GM21526 (cell line): ENCODE measurements at regions not wholly inside any gene's neighbourhood (a gene's known extent, or its start where the extent isn't known, plus 50 kb on each side); places are given as distances from the start of the nearest gene placed in this dataset.
"Not testable (repeated sequence)": the region's sequence is repeated elsewhere in the genome, so short reads cannot be mapped to it uniquely, and the experiment has no call there.

Experiments used
- ATAC-seq: cut with Tn5 transposase; IDR thresholded peaks from one replicate; pipeline ENCODE4 v1.9.1; 2021; ENCODE audit warnings: moderate library complexity; ENCODE audit not compliant: unreplicated experiment, low FRiP score

DNA sequence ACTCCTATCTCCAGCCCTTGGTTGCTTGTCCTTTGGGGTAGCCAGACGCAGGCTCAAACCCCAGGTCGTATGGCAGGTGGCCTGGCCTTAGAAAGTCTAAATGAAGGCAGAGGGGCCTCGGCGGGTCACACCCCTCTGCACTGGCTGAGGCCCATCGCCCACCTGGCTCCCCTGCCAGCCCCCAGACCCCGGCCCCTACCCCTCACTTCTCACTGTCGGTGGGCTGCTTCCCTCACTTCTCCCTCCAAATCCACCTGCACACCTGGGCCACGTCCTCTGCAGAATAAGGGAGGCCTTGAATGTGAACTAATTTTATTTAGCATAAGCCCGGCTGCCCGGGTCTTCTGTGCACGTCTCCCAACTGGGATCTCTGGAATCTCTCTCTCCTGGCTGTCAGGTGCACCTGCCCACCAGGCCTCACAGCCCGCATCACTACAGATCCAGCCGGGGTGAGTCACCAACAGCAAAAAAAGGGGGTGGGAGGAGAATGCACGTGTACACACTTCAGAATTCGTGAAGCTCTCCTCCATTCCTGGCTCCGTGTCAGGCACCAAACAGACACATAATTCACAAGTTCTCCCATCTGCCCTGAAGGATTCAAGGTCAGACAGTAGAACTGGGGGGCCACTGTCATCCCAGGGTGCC lies 107.5 kb upstream of the SIM2 start:
- ATAC-seq = no peak

DNA sequence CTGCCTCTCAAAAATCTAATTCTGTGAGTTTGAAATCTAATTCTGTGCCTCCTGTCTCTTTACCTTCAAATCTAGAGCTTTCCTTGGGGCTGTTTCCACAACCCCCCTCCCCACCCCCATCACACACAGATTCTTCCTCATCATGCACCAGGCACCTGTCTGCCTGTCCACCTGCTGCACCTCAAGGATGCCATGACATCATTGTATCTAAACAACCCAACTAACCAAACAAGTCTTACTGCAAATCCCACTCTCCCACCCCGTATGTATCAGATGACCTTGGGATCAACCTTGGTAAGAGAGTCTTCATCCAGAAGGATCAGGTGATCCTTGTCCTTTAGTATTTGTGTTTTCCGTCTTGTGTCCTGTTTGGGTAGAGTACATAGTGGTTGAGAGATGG lies 102.7 kb upstream of the SIM2 start:
- no peak for ATAC-seq

DNA sequence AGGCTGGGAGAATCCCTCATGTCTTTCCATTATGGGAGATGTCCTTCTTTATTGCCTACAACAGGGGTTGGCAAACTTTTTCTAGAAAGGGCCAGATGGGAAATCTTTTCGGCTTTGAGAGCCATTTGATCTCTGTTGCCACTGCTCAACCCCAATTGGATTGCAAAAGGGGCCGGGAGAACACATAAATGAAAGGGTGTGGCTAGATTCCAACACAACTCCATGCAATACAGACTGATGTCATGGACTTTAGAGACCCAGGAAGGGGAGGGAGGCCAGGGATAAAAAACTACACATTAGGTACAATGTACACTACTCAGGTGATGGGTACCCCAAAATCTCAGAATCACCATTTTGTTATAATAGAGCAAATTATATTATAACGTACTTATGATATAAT lies 97.6 kb upstream of the SIM2 start:
- no peak for ATAC-seq

DNA sequence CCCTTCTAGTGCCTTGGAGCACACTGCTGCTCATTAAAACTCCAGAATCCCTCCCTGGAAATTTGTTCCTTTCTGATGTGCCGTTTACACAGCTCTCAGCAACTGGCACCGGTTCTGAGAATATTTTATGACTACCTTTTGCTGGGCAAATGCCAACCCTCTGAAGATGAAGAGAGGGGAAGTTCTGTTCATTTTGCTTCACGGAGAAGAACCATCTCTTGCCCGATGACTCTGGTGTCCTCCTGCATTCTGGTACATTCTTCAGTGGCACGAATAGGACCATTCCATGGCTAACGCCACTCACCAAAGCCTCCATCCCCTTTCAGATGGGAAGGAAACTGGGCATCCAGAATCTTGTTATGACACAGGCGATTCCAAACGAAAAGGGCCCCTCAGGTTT lies 96.2 kb upstream of the SIM2 start:
- no peak for ATAC-seq

DNA sequence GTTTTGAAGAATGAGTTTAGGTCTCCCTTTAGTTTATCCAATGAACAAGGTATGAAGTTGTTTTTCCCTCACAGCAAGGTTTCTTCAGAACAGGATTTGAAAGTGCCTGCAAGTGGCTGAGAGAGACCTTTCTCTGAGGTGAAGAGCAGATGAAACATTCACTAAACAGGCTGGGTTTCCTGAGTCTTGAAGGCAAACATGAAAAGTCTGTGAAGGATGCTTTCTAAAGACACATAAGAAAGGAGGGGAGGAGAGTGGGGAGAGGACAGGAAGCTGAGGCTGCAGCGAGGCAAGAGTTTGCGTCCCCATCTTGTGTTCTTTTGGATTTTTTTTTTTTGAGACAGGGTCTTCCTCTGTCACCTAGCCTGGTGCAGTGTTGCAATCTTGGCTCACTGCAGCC lies 95.7 kb upstream of the SIM2 start:
- no peak for ATAC-seq

DNA sequence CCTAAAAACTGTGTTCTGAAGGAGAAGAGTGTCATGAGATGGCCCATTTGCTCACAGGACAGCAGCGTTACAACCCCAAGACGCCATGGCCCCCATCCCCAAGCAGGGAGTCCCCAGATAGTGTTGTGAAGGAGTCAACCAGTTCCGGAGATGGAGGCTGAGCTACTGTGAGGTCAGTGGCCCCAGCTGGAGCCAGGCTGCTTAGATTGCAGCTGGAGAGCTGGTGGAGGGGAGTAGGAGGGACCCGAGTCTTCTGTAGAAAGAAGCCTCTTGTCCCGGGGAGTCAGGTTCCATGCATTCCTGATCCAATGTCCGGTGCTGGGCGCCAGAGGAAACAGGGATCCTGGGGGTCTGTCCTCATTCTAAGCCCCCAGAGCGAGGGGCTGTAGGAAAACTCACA lies 93.5 kb upstream of the SIM2 start:
- no peak for ATAC-seq

DNA sequence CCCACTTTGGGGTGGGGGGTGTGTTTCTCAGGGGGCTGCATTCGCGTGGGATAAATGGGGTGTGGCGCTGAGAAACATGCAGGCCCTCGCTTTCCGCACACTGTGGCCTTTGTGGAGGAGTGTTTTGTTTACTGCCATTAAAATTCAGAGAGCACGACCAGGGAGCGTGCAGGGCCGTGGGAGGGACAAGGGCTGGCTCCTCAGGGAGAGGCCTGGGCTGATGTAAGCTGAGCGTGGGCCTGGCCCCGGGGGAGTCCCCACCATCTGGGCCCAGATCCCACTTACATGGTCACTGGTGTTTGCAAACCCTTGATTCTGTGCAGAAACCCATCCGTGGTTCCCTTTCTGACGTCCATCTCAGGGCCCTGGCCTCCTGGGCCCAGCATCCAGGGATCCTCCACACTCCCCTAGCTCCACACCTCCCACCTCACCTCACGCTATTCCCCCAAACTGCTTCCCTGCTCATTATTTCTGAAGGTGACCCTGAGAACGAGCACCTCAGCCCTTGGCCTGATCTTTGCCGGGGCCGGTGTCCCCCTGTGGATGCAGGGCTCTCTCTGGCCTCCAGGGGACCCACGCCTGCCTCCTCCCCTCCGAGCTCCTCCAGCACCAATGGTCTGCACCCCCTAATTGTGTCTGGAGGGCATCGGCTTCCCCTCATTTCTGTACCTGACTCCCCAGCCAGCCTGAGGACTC lies 92.5 kb upstream of the SIM2 start:
- ATAC-seq = no peak

DNA sequence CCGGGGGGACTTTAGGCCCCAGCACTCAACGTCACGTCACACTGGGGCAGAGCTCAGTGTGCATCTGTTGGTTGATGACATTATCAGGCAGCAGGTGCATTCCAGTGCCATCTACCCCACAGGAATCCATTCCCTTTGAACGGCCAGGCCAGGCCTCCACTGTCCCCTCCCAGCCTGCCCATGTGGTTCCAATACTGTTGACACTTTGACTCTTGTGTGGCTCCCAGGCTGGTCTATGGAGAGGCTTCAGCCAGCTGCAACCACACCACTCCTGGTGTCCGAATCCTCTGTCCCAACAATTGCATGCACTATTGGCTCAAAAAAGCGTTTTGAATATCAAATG lies 92.0 kb upstream of the SIM2 start:
- no peak for ATAC-seq

DNA sequence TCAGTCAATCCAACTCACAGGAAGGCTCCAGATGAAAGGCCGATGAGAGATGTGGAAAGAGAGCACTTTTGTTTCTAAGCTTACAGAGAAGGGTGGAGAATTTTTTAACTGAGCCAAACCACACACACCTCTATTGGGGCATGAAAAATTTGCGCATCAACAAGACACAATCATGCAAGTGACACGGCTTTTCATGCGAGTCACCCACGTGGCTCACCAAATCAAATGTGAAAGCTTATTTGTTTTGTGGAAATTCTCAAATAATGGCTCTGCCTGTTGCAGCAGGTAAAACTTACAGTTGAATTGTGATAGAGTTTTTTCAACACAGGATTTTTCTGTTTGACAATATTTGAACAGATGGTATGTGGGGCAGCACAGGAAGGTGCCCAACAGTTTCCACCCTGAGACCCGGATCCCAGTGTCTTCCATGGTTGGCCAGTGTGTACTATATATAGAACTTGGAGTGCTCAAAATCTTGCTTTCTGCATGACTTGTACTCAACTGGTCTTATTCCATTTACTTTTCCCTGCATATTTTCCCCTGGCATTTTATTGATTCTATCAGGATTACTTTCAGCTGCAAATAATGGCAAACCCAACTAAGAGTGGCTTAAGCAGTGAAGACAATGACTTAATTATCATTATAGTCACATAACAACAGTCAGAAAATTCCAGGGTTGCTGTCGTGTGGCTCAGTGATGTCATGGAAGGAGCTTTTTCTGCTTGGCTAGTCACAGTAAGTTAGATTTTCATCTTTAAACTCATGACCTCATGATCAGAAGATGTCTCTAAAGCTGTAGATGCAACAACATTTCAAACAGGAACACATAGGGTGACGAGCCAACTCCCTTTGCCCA lies 90.6 kb upstream of the SIM2 start:
- no peak for ATAC-seq

DNA sequence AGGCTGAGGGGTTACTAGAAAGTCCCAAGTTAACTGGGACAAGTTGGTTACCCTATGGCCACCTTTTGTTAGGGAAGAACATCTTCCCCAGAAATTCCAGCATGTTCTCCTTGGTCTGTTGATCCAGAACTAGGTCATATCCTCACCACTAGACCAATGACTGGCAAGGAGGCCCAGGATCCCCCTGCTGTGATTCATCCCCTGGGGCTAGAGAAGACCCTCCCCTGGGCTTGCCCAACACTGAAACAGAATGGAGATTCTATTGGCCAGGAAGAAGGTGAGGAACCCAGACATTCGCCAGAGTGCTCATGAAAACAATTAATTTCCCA lies 90.1 kb upstream of the SIM2 start:
- ATAC-seq = no peak

DNA sequence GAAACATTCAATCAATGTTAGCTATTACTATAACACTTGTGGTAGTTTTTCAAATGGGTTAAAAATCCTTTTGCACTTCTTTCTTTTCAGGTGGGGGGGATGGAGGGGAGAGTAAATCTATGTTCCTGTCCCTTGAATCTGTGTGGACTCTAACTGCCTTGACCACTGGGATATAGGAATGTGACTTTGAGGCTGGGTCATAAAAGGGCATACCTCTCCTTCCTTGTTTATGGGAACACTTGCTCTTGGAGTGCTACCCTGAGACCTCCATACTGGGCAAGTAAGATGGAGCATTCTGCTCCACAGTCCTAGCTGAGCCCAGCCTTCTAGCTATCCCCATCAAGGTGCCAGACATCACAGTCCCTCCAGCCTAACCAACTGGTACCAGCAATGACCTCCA lies 89.3 kb upstream of the SIM2 start:
- ATAC-seq = no peak

DNA sequence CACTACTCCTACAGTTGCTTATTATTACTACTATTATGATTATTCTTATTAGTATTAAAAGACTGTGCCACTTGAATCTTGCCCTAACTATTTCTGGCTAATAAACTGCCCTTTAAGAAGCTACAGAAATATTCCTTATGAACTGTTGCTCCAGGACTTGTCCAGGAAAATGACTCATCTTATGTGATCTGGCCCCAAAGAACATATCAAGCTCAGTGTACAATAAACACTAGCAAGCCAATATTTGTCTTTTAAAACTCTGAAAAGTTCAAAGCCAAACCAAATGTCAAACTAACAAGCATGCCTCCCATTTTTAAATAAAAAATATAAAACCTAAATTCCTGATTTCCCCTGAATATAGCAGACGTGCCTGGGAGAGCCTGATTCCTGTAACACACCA lies 88.7 kb upstream of the SIM2 start:
- ATAC-seq = no peak

DNA sequence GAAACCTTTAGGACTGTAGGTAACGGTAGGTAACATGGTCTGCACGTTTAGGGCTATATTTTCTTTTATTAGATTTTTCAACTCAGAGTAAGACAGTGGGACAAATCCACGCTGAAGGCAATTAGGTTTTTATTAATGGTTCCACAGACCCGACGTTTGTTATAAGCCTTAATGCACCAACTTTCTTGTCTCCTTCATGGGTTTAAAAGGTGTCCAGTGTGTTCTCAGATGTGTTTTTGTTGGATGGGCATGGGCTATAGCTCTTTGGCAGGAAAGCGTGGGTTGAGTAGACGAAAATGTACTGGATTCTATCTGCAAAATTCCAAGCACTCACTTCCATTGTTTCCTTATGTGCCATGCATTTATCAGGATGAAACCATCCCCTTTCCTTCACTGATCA lies 88.0 kb upstream of the SIM2 start:
- ATAC-seq = no peak

DNA sequence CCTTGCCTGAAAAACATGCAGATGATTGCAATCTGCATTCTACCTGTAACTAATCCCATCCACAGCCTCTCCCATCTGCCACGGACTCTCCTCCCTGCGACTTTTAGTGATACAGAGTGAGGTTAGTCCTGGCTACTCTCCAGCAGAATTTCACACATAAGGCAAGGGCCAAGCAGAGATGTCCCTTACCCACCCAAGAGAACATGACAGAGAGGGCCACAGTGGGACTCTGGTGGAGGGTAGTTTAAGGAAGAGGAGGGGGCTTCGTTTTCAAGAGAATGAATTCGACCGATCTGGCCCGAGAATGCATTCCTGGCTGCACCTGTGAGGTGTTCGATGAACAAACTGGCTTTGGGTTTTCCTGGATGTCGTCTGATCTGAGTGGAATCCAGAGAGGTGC lies 87.5 kb upstream of the SIM2 start:
- ATAC-seq = no peak

DNA sequence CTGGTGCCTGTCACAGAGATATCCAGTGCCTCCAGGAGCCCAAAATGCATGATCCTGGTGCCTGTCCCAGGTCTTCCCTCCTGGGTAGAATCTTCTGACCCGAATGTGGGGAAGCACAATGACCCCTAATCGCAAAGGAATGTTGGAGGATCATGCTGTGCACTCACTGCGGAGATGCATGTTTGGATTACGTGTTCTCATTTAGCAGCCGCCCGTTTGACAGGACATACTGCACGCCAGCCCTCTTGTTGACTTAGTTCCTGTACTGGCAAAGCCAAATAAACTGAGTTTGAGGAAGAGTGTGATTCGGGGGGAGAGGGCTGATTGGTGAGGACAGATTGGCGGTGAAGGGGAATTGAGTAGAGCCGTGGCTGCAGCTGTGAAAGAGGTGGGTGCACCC lies 85.9 kb upstream of the SIM2 start:
- ATAC-seq = no peak

DNA sequence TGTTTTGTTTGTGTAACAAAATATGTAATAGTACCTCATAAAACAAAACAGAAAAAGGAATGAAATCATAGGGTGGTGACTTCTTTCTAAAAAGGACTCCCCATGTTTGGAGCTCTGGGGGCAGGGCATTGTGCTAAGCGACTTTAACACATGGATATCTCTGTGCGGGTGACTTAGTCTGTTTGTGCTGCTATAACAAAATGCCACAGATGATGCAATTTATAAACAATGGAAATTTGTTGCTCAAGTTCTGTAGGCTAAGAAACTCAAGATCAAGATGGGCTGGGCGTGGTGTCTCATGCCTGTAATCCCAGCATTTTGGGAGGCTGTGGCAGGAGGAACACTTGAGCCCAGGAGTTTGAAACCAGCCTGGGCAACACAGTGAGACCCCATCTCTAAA lies 85.4 kb upstream of the SIM2 start:
- ATAC-seq = no peak

DNA sequence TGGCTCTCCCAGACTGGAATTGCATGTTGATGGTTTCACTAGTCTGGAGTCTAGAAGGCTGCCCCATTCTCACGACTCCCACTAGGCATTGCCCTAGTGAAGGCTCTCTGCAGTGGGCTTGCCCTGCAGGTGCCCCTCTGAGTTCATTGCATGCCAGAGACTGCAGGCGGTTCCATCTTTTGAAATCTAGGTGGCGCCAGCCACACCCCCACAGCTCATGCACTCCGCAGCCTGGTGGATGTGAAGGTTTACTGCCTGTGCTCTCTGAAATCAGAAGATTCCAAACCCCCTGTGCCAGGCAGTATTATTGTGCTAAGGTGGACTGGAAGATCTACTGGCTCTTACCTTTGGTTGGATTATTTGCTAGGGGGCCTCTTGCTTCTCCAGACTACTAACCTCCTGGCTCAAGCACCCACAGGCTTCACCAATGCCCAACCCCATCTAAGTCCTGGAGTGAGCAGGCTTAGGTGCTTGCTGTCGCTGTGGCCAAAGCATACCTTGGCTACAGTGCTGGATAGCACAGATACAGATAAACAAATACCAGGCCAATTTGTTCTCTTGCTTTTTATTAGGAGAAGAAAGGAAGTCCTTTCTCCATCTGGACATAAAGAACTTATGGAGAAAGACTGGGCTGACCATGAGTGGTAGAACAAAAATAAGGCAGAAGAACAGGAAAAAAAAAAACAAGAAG lies 83.5 kb upstream of the SIM2 start:
- no peak for ATAC-seq

DNA sequence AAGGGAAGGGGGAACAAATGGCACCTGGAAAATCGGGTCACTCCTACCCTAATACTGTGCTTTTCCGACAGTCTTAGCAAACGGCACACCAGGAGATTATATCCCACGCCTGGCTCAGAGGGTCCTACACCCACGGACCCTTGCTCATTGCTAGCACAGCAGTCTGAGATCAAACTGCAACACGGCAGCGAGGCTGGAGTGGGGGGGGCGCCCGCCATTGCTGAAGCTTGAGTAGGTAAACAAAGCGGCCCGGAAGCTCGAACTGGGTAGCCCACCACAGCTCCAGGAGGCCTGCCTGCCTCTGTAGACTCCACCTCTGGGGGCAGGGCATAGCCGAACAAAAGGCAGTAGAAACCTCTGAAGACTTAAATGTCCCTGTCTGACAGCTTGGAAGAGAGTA lies 82.1 kb upstream of the SIM2 start:
- not testable (repeated sequence) for ATAC-seq

DNA sequence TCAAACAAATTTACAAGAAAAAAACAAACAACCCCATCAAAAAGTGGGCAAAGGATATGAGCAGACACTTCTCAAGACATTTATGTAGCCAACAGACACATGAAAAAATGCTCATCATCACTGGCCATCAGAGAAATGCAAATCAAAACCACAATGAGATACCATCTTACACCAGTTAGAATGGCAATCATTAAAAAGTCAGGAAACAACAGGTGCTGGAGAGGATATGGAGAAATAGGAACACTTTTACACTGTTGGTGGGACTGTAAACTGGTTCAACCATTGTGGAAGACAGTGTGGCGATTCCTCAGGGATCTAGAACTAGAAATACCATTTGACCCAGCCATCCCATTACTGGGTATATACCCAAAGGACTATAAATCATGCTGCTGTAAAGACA lies 77.1 kb upstream of the SIM2 start:
- not testable (repeated sequence) for ATAC-seq

DNA sequence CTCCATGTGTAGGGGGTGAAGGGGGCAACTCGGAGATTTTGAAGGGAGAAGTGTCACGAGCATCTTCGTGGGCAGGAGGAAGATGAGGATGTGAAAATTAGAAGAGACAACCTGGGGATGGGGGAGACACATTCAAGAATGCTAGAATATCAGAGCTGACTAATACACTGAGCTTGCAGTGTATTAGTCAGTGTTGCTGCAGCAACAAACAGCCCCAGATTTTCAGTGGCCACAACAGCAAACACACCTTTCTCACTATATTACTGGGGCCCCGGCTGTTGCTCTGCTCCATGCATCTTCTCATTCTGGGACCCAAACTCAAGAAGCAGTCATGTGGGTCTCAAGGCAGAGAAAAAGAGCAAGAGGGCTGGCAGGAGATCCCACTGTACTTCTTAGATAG lies 74.8 kb upstream of the SIM2 start:
- ATAC-seq = no peak

DNA sequence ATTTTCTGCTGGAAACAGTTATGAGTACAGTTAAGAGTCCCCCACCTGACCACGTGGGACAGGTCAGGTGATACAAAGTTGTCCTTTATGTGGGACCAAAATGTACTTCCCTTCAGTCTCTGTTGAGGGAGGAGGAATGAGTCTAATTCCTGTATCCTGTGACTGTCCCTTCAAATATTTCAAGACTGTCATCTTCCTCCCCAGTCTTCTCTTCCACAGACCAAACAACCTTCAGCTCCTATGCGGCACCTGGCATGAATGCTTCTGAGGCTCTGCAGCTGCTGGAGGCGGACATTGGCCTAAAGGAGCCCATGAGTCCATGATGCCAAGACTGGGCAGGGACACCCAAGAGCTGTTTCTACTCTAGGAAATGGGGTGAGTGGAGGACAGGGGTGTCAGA lies 72.1 kb upstream of the SIM2 start:
- ATAC-seq = no peak
